GM20000 (cell line): ENCODE measurements at regions not wholly inside any gene's neighbourhood (a gene's known extent, or its start where the extent isn't known, plus 50 kb on each side); places are given as distances from the start of the nearest gene placed in this dataset.

Source experiments
- DNase-seq: peaks from one replicate; pipeline ENCODE4 v3.0.0; 2012; ENCODE audit warnings: low spot score
- TF ChIP-seq, protein P1 (sequence below): IDR thresholded peaks from 2 replicates; pipeline ENCODE4 v1.5.1; 2012; ENCODE audit warnings: mild to moderate bottlenecking, control low read depth; ENCODE audit errors: extremely low read depth, missing control alignments

DNA sequence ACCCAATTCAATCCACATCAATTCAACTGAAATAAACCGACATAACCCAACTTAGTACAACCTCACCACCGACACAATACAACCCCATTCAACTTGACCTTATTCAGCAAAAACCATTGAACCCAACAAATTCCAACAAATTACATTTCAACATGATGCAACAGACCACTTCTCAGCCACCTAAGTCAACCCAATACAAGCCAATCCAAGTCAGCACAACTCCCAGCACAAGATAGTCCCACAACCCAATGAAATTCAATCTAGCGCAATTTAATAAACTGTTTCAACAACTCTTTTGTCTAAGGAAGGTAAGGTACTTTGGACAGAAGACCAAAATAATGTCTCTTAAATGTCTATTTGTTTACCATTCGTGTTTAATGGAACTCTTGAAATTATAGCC lies 226.0 kb downstream of the MIAT start:
- TF ChIP-seq, protein P1, sequence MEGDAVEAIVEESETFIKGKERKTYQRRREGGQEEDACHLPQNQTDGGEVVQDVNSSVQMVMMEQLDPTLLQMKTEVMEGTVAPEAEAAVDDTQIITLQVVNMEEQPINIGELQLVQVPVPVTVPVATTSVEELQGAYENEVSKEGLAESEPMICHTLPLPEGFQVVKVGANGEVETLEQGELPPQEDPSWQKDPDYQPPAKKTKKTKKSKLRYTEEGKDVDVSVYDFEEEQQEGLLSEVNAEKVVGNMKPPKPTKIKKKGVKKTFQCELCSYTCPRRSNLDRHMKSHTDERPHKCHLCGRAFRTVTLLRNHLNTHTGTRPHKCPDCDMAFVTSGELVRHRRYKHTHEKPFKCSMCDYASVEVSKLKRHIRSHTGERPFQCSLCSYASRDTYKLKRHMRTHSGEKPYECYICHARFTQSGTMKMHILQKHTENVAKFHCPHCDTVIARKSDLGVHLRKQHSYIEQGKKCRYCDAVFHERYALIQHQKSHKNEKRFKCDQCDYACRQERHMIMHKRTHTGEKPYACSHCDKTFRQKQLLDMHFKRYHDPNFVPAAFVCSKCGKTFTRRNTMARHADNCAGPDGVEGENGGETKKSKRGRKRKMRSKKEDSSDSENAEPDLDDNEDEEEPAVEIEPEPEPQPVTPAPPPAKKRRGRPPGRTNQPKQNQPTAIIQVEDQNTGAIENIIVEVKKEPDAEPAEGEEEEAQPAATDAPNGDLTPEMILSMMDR = no peak
- DNase-seq = no peak

- TF ChIP-seq, protein P1 = no peak
- no peak for DNase-seq
Measured at GRCh38 chr22:26884921-26885320, 227.5 kb downstream of the MIAT start.

DNA sequence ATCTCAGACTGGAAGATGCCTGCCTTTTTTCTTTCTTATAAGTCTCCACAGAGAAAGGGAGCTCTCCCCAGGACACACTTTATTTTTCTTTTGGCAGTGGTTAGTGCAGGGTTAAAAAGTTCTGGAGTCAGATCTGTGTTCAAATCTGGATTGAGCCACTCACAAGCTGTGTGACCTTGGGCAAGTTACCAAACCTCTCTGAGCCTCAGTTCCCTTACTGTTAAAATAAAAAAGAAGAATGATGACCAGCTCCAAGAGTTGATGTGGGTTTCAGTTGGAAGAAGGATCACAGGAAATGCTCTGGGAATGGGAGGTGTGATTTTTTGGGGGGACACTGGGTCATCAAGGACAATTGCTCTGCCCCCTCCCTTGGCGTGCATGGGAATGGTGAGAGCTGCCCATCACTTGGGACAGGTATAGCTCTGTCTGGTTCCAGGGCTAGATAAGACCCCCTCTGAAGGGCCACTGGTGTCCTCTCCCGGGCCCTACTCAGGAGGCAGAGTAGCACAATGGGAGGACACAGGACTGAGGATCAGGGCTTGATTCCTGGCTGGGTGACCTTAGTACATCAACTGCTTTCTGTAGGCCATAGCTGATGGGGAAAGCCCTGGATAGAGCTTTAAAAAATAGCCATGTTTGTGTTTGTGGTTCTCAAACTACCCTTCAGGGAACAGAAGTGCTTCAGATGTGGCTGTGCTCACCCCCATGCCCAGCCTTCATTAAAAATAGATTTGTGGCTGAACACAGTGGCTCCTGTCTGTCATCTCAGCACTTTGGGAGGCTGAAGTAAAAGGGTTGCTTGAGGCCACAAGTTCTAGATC lies 228.3 kb downstream of the MIAT start:
- TF ChIP-seq, protein P1 = no peak
- DNase-seq = no peak

- no peak for DNase-seq
- TF ChIP-seq, protein P1 = no peak
Measured at GRCh38 chr22:26887456-26887855, 230.1 kb downstream of the MIAT start.

DNA sequence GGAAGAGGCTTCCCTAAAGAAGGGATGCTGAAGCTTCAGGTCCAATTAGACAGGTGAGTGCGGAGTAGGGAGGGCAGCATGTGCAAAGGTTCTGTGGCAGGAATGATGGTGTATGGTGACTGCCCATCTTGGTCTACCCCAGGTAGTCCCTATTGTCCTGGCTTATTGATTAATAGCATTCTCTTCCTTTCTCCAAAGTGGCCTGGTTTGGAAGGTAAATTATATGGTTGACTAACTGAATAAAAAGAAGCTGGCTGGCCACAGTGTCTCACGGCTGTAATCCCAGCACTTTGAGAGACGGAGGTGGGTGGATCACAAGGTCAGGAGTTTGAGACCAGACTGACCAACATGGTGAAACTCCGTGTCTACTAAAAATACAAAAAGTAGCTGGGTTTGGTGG lies 230.5 kb downstream of the MIAT start:
- TF ChIP-seq, protein P1 = no peak
- DNase-seq = no peak

GRCh38 chr22:26888887-26889286 lies 231.5 kb downstream of the MIAT start:
- no peak for DNase-seq
- TF ChIP-seq, protein P1 = no peak

DNA sequence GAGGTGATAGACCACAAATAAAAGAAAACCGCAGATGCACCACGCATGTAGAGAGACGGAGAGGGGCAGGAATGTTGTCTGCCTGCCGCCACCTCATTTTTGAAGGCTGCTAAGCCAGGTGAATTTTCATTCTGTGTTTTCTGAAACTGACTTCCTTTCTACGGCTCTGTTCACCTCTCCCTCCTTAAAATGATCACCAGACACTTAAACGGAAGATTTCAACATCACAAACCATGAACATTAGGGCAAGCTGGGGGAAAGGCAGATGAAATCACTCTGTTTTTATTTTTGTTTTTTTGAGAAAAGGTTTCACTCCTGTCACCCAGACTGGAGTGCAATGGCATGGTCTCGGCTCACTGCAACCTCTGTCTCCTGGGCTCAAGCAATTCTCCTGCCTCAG lies 232.4 kb downstream of the MIAT start:
- TF ChIP-seq, protein P1 = no peak
- DNase-seq = no peak
